GM18519 (cell line): ENCODE measurements at regions not wholly inside any gene's neighbourhood (a gene's known extent, or its start where the extent isn't known, plus 50 kb on each side); places are given as distances from the start of the nearest gene placed in this dataset.

Source experiments
- ATAC-seq: cut with Tn5 transposase; IDR thresholded peaks from one replicate; pipeline ENCODE4 v1.9.1; 2021; ENCODE audit warnings: mild to moderate bottlenecking, moderate library complexity; ENCODE audit not compliant: unreplicated experiment, low FRiP score

DNA sequence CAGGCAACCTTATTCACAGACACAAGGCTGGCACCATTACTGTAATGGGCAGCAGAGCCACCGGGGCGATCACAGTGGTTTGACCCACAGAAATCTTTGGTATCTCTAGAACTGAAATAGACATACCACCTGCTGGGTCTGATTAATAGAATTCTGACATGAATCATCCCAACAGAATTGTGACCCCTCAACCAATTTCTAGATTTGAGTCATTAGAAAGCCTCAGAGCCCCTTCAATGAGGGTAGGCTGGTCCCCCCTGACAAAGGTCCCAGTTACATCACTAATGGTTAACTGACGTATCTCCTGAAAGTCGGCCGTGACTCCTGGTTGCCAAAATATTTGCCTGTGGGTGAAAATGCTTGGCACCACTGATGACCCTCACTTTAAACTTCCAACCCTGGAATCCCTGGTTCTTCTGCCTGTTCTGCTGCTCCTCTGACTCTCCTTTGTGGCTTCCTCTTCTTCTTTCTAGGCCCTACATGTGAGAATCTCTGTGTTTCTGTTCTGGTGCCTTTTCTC, 124.9 kb upstream of the ARID1B start:
- no peak for ATAC-seq

GRCh38 chr6:156651486-156651885, 125.7 kb upstream of the ARID1B start:
- no peak for ATAC-seq

DNA sequence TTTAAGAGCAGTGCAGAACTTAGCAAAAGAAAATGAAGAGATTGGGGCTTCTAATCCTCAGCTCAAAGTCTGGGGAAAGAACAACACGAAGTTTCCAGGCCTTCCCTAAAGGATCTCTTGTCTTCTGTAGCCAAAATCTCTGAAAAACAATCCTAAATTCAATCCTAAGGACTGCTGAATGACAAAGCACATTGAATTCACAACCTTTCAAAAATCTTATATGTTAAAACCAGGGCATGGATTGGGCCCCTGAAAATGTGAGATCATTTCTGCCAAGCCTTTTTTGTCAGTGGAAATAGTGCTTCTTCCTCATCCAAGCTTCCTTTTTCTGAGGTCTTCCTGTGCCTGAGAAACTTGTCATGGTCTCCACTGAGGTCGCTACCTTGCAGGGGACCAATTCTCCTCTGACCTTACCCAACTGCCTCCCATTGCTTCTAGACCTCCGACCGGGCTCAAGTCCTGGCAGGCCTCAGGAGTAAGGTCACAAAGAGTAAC, 126.2 kb upstream of the ARID1B start:
- ATAC-seq = no peak

- ATAC-seq = no peak
These were observed 128.6 kb upstream of the ARID1B start for GRCh38 chr6:156648616-156649015.

GRCh38 chr6:156647991-156648390, 129.2 kb upstream of the ARID1B start:
- no peak for ATAC-seq

- ATAC-seq = no peak
These were observed 129.9 kb upstream of the ARID1B start for GRCh38 chr6:156647140-156647784.

GRCh38 chr6:156646496-156646895, 130.7 kb upstream of the ARID1B start:
- no peak for ATAC-seq

DNA sequence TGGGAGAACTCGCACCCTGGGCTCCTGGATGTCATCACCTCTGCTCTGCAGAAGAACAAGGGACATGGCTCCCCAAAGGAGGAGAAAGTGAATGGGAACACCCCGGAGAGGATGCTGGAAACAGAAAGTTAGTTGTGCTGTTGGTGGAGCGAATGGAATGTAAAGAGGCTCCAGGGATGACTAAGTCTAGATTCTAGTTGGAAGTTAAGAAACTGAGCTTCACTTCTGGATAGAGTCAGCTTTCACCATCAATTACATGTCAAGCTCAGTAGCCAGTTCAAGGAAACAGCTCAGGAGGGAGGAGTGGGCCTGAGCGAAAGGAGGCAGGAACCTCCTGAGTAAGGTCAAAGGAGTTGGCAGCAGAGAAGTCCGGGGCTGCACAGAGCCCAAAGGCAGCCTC, 132.1 kb upstream of the ARID1B start:
- ATAC-seq = no peak

- ATAC-seq = no peak
These were observed 138.0 kb upstream of the ARID1B start for GRCh38 chr6:156639009-156639721.

GRCh38 chr6:156638581-156638980, 138.6 kb upstream of the ARID1B start:
- no peak for ATAC-seq

DNA sequence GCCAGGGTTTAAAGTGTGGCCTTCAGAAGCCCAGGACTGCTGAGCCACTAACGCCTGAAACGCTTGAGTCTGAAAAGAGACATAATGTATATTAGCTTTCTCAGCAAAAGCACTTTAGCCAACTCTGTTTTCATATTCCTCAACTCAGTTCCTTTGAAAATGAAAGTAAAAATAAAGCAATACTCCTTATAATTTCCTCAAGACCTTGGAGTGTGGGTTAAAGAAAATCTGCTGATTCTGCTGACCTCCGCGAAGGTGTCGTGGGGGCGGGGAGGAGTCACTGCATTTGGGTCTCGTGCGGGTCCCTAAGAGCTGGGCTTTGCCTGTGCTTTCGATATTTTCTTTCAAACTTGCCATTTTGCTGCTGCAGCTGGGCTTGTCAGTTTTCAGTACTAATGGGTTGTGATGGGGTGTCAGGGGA, 142.2 kb upstream of the ARID1B start:
- ATAC-seq = no peak

DNA sequence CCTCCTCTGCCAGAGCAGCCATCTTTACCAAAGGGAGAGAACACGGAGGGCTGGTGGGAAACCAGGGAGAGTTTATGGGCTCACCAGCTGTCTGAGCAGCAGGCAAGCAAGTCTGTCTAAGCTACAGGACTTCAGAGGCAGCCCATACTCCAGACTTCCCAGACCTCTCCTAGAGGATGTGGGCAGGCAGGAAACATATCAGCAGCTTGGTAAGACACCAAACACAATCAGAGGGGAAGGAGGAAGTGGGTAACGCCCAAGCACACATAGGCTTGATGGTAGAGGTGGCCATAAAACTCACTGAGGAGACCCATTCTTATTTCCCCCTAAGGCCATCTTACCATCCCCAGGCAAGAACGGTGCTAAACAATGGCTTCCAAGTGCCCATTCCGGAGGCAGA, 143.1 kb upstream of the ARID1B start:
- no peak for ATAC-seq

GRCh38 chr6:156633291-156633690, 143.9 kb upstream of the ARID1B start:
- no peak for ATAC-seq

- no peak for ATAC-seq
These were observed 146.4 kb upstream of the ARID1B start for GRCh38 chr6:156630613-156631302.

DNA sequence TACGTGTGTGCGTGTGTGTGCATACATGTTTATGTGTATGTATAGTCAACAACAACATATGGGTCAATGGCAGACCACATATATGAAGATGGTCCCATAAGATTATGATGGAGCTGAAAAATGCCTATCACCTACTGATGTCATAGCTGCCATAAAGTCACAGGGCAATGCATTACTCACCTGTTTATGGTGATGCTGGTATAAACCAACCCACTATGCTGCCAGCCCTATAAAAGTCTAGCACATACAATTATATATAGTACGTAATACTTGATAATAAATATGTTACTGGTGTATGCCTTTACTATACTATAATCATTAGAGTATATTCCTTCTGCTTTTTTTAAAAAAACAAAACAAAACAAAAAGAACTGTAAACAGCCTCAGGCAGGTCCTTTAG, 148.4 kb upstream of the ARID1B start:
- ATAC-seq = no peak

DNA sequence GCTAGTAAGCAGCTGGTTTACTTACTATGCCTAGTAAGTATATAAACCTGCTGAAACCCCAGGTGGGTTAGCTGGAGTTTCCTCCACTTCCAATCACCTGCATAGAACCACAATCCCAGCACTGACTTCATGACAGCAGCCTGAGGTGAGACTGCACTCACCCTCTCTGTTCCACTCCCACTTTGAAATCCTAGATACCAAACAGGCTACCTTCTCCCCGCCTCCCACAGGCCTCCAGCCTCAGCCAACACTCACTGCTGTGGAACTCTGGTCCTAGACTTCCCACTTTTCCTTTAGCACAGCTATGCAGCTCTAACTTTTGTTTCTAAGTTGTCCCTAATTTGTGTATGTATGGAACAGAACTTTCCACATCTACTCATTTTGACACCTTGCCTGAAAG, 149.7 kb upstream of the ARID1B start:
- no peak for ATAC-seq

GRCh38 chr6:156622185-156622584, 155.0 kb upstream of the ARID1B start:
- ATAC-seq = no peak

- ATAC-seq = no peak
These were observed 156.8 kb upstream of the ARID1B start for GRCh38 chr6:156620331-156620730.

GRCh38 chr6:156618600-156619205, 158.5 kb upstream of the ARID1B start:
- no peak for ATAC-seq

DNA sequence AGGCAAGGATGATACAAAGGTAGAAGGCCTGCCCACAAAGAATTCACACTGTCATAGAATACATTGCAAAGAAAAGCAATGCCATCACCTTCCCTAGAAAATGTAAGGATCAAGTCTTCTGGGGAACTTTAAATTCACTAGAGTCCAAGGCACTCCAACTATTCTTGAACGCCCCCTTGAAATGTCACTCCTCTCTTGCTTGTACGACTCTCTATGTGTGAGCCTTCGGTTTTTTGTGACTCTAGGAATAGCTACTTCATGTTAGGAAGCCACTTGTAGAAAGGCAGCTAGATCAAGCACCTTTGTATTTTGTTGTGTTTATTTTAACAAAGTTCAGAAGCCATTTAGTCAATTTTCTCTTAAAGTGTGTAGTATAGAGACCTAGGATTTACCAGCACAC, 159.2 kb upstream of the ARID1B start:
- ATAC-seq = no peak

- no peak for ATAC-seq
These were observed 159.8 kb upstream of the ARID1B start for GRCh38 chr6:156617376-156617775.
